ENCODE measurements at regions not wholly inside any gene's neighbourhood (a gene's known extent, or its start where the extent isn't known, plus 50 kb on each side); places are given as distances from the start of the nearest gene placed in this dataset.

DNA sequence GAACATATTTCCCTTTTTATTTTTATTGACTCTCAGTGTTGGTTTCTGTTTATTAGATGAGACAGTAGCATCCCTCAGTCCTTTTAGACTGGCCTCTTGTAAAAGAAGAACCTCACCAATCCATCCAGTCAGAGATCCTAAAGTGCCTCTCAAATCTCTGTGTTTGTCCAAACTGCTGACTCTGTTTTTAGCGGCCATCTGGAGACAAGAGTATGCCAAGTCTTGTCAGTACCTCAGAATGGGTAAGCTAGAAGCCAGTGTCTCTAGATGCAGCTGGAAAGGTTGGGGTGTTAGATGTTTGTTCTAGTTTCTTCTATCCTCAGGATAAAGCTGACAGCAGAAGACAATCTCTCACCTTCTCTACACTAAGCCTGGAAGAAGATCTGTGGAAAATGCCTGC is 537.7 kb upstream of the ZNF385D start:
- H3K9me3 ChIP-seq (ENCODE audit: low read length), result no peaks in the 10 kb centered on the region
- WGBS (ENCODE audit: low lambda C conversion rate), result 0% methylated on average over 1 of the region's 1 CpG
- ATAC-seq, result no peak
- no peaks in the 10 kb centered on the region for H3K79me2 ChIP-seq (ENCODE audit: insufficient read depth, low read length)
- H3K27ac ChIP-seq (ENCODE audit: extremely low read length, insufficient read depth, low read length), result no peak overlapping the region
- ChIA-PET POLR2A (no interaction called here), CTCF (ENCODE audit: low intra/inter-chr PET ratio, low total read pairs) (no interaction called here)
- H2AFZ ChIP-seq (ENCODE audit: low read length), result no peak overlapping the region
- no peak for FAIRE-seq
- TF ChIP-seq MAFK (conservative IDR thresholded peaks at IDR 0.05 in 1 of 2, IDR thresholded peaks at IDR 0.05 in 1 of 2; ENCODE audit: low read length in 2 of 2), result 0 out of 4 replicates have a peak, but pooled peaks of 1 of the 2 experiments have one; percentile 4
- TF ChIP-seq ZNF878 (CRISPR knock-in tag; IDR thresholded peaks at IDR 0.05), result no peak
- no peaks in the 10 kb centered on the region for H3K36me3 ChIP-seq (replicated peaks in 1 of 2; ENCODE audit: control insufficient read depth in 1 of 2, insufficient read depth in 2 of 2, low read length in 2 of 2)
- H3K4me3 ChIP-seq (replicated peaks in 1 of 3; ENCODE audit: insufficient read depth in 1 of 3, low read depth in 2 of 3, low read length in 3 of 3), result no peak overlapping the region
- H3K4me2 ChIP-seq (ENCODE audit: low read depth, low read length), result no peak overlapping the region
- in situ Hi-C loops (cut with HindIII; ENCODE audit: extremely low pct_ligation_motif_present, low pct_unique_long_range_greater_than_20kb), result no loop called here
- no peaks in the 10 kb centered on the region for H3K4me1 ChIP-seq (ENCODE audit: insufficient read depth, low read length)
- BruUV-seq (replicated peaks), result no TSS peak
- no peak for DNase-seq (ENCODE audit: low spot score)
- H3K9ac ChIP-seq (ENCODE audit: insufficient read depth, low read depth, low read length), result no peak overlapping the region
- intact Hi-C loops (cut with micrococcal nuclease; ENCODE audit: unreplicated experiment), result no loop called here
- H4K20me1 ChIP-seq (ENCODE audit: insufficient read depth, low read length), result no peaks in the 10 kb centered on the region
- no peaks in the 10 kb centered on the region for H3K27me3 ChIP-seq (ENCODE audit: control insufficient read depth in 1 of 2, insufficient read depth in 2 of 2, low read length in 2 of 2)

- Histone ChIP-seq H3K4me2 (ENCODE audit: low read depth, low read length) (no peak overlapping the region), H4K20me1 (ENCODE audit: insufficient read depth, low read length) (no peaks in the 10 kb centered on the region), H3K9me3 (ENCODE audit: low read length) (no peaks in the 10 kb centered on the region), H3K4me3 (replicated peaks in 1 of 3; ENCODE audit: insufficient read depth in 1 of 3, low read depth in 2 of 3, low read length in 3 of 3) (no peak overlapping the region), H3K36me3 (replicated peaks in 1 of 2; ENCODE audit: control insufficient read depth in 1 of 2, insufficient read depth in 2 of 2, low read length in 2 of 2) (no peaks in the 10 kb centered on the region), H2AFZ (ENCODE audit: low read length) (no peak overlapping the region), H3K4me1 (ENCODE audit: insufficient read depth, low read length) (no peaks in the 10 kb centered on the region), H3K9ac (ENCODE audit: insufficient read depth, low read depth, low read length) (no peak overlapping the region), H3K27ac (ENCODE audit: extremely low read length, insufficient read depth, low read length) (no peak overlapping the region), H3K27me3 (ENCODE audit: control insufficient read depth in 1 of 2, insufficient read depth in 2 of 2, low read length in 2 of 2) (no peaks in the 10 kb centered on the region), H3K79me2 (ENCODE audit: insufficient read depth, low read length) (no peaks in the 10 kb centered on the region)
- no TSS peak for BruUV-seq (replicated peaks)
- ChIA-PET POLR2A (no interaction called here), CTCF (ENCODE audit: low intra/inter-chr PET ratio, low total read pairs) (no interaction called here)
- in situ Hi-C loops (cut with HindIII; ENCODE audit: extremely low pct_ligation_motif_present, low pct_unique_long_range_greater_than_20kb) (no loop called here), intact Hi-C loops (cut with micrococcal nuclease; ENCODE audit: unreplicated experiment) (no loop called here)
- ATAC-seq (no peak), FAIRE-seq (no peak), DNase-seq (ENCODE audit: low spot score) (no peak)
- TF ChIP-seq DMTF1 (CRISPR knock-in tag; IDR thresholded peaks at IDR 0.05) (no peak), CEBPB (IDR thresholded peaks at IDR 0.05; ENCODE audit: borderline replicate concordance, low read depth, low read length) (no peak), ZBTB20 (CRISPR knock-in tag; IDR thresholded peaks at IDR 0.05; ENCODE audit: borderline replicate concordance, low read depth) (no peak), ZSCAN20 (CRISPR knock-in tag; IDR thresholded peaks at IDR 0.05; ENCODE audit: borderline replicate concordance) (no peak), POGZ (CRISPR knock-in tag; IDR thresholded peaks at IDR 0.05) (no peak), RAD21 (CRISPR knock-in tag; IDR thresholded peaks at IDR 0.05) (no peak), SP1 (IDR thresholded peaks at IDR 0.05) (no peak), SP1 (CRISPR knock-in tag; IDR thresholded peaks at IDR 0.05) (no peak), ZBTB7A (CRISPR knock-in tag; IDR thresholded peaks at IDR 0.05) (no peak), ZFP41 (CRISPR knock-in tag; IDR thresholded peaks at IDR 0.05; ENCODE audit: borderline replicate concordance) (no peak), RFX5 (IDR thresholded peaks at IDR 0.05; ENCODE audit: low read depth, low read length) (no peak), ZNF501 (CRISPR knock-in tag; IDR thresholded peaks at IDR 0.05) (no peak), ZNF367 (CRISPR knock-in tag; IDR thresholded peaks at IDR 0.05; ENCODE audit: borderline replicate concordance) (no peak), BRCA1 (CRISPR knock-in tag; IDR thresholded peaks at IDR 0.05) (no peak)
- TF ChIP-seq, protein P1, sequence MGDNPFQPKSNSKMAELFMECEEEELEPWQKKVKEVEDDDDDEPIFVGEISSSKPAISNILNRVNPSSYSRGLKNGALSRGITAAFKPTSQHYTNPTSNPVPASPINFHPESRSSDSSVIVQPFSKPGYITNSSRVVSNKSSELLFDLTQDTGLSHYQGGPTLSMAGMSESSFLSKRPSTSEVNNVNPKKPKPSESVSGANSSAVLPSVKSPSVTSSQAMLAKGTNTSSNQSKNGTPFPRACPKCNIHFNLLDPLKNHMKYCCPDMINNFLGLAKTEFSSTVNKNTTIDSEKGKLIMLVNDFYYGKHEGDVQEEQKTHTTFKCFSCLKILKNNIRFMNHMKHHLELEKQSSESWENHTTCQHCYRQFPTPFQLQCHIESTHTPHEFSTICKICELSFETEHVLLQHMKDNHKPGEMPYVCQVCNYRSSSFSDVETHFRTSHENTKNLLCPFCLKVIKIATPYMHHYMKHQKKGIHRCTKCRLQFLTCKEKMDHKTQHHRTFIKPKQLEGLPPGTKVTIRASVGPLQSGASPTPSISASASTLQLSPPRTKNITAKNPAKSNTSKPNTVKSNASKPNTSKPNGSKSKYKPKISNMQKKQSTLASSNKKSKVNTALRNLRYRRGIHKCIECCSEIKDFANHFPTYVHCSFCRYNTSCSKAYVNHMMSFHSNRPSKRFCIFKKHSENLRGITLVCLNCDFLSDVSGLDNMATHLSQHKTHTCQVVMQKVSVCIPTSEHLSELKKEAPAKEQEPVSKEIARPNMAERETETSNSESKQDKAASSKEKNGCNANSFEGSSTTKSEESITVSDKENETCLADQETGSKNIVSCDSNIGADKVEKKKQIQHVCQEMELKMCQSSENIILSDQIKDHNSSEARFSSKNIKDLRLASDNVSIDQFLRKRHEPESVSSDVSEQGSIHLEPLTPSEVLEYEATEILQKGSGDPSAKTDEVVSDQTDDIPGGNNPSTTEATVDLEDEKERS (CRISPR knock-in tag; IDR thresholded peaks at IDR 0.05), result no peak
Measured at GRCh38 chr3:22292681-22293080, 541.7 kb upstream of the ZNF385D start.

All from HepG2 (cell line).